ENCODE measurements at regions not wholly inside any gene's neighbourhood (a gene's known extent, or its start where the extent isn't known, plus 50 kb on each side); places are given as distances from the start of the nearest gene placed in this dataset.

DNA sequence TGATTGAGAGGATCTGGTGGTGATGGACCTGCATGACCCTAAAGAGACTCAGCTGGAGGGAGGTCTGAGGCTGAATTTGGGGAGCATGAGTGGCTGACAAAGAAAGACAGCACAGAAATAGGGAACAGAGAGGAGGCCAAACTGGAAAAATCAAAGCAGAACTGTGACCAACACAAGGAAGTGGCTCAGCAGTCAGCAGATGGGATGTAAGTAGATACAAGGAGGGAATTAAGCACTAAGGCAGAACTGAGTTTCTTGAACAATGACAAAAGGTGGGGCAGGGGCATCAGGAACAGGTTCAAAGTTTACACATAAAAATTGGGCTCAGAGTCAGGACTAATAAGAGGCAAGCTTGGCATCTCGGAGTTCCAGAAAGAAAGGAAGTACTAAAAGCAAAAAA lies 144.3 kb upstream of the KLF3 start:
- ATAC-seq (ENCODE audit: low read depth): no peak
- H3K27me3 ChIP-seq (ENCODE audit: control insufficient read depth, insufficient read depth, low read length): peaks cover 8% of the 10 kb centered on the region
- no peak overlapping the region for H2AFZ ChIP-seq (replicated peaks; ENCODE audit: low read length, poor library complexity)
- no peak overlapping the region for H3K27ac ChIP-seq (ENCODE audit: insufficient read depth, low read length)
- intact Hi-C loops (cut with micrococcal nuclease): no loop called here
- in situ Hi-C loops (cut with MboI; ENCODE audit: low sequenced_read_pairs): no loop called here
- DNase-seq: no peak
- H4K91ac ChIP-seq (ENCODE audit: insufficient read depth, low read depth, low read length): no peak overlapping the region
- no peaks in the 10 kb centered on the region for H3K4me1 ChIP-seq (ENCODE audit: control insufficient read depth, insufficient read depth, low read length)
- no peak overlapping the region for H3K23ac ChIP-seq (ENCODE audit: low read depth, low read length)
- H2AK9ac ChIP-seq (replicated peaks; ENCODE audit: low read depth, low read length, poor library complexity): no peak overlapping the region
- H3K18ac ChIP-seq (ENCODE audit: low read depth, low read length): no peak overlapping the region
- no peak overlapping the region for H3K4me3 ChIP-seq (ENCODE audit: insufficient read depth, low read depth, low read length)
- 0 out of 2 replicates have a peak, but pooled peaks cover 2% of the 10 kb centered on the region for H3K9me3 ChIP-seq (ENCODE audit: control insufficient read depth, insufficient read depth, low read length)
- no peaks in the 10 kb centered on the region for H3K36me3 ChIP-seq (ENCODE audit: control insufficient read depth, insufficient read depth, low read length)
- no peak overlapping the region for H4K8ac ChIP-seq (ENCODE audit: low read depth in 2 of 2, low read length in 2 of 2)
- H3K9ac ChIP-seq (ENCODE audit: low read depth, low read length): no peak overlapping the region
- H3K4ac ChIP-seq (ENCODE audit: low read depth, low read length): no peak overlapping the region
- H4K5ac ChIP-seq (ENCODE audit: low read depth, low read length): no peak overlapping the region
- H2BK120ac ChIP-seq (ENCODE audit: low read depth, low read length): no peak overlapping the region
- no peak overlapping the region for H2AK5ac ChIP-seq (ENCODE audit: low read depth, low read length)
- H2BK5ac ChIP-seq (ENCODE audit: low read depth, low read length, poor library complexity, severe bottlenecking): no peak overlapping the region
- no peak overlapping the region for H3K4me2 ChIP-seq (ENCODE audit: low read depth, low read length)
- no TSS peak for BruUV-seq (replicated peaks)
- no peaks in the 10 kb centered on the region for H4K20me1 ChIP-seq (ENCODE audit: insufficient read depth, low read length)
- no CpG with 5 or more reads among the region's 1 CpG for WGBS, 2 experiments (ENCODE audit: extremely low coverage in 2 of 2, insufficient read length in 1 of 2)
- TF ChIP-seq, protein P1, sequence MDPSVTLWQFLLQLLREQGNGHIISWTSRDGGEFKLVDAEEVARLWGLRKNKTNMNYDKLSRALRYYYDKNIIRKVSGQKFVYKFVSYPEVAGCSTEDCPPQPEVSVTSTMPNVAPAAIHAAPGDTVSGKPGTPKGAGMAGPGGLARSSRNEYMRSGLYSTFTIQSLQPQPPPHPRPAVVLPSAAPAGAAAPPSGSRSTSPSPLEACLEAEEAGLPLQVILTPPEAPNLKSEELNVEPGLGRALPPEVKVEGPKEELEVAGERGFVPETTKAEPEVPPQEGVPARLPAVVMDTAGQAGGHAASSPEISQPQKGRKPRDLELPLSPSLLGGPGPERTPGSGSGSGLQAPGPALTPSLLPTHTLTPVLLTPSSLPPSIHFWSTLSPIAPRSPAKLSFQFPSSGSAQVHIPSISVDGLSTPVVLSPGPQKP (IDR thresholded peaks at IDR 0.05; ENCODE audit: borderline replicate concordance, low read depth, low read length): no peak
- TF ChIP-seq, protein P2, sequence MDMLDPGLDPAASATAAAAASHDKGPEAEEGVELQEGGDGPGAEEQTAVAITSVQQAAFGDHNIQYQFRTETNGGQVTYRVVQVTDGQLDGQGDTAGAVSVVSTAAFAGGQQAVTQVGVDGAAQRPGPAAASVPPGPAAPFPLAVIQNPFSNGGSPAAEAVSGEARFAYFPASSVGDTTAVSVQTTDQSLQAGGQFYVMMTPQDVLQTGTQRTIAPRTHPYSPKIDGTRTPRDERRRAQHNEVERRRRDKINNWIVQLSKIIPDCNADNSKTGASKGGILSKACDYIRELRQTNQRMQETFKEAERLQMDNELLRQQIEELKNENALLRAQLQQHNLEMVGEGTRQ (IDR thresholded peaks at IDR 0.05; ENCODE audit: low read depth, low read length): no peak
- no peak for TF ChIP-seq CHD1 (IDR thresholded peaks at IDR 0.05; ENCODE audit: low read depth, low read length)
- no peak for TF ChIP-seq MAZ (IDR thresholded peaks at IDR 0.05; ENCODE audit: borderline replicate concordance, low read depth, low read length)
- TF ChIP-seq RCOR1 (IDR thresholded peaks at IDR 0.05; ENCODE audit: insufficient replicate concordance, low read length): no peak
- TF ChIP-seq, protein P3, sequence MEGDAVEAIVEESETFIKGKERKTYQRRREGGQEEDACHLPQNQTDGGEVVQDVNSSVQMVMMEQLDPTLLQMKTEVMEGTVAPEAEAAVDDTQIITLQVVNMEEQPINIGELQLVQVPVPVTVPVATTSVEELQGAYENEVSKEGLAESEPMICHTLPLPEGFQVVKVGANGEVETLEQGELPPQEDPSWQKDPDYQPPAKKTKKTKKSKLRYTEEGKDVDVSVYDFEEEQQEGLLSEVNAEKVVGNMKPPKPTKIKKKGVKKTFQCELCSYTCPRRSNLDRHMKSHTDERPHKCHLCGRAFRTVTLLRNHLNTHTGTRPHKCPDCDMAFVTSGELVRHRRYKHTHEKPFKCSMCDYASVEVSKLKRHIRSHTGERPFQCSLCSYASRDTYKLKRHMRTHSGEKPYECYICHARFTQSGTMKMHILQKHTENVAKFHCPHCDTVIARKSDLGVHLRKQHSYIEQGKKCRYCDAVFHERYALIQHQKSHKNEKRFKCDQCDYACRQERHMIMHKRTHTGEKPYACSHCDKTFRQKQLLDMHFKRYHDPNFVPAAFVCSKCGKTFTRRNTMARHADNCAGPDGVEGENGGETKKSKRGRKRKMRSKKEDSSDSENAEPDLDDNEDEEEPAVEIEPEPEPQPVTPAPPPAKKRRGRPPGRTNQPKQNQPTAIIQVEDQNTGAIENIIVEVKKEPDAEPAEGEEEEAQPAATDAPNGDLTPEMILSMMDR (conservative IDR thresholded peaks at IDR 0.05; ENCODE audit: low read depth, low read length): no peak
- TF ChIP-seq MXI1 (IDR thresholded peaks at IDR 0.05; ENCODE audit: borderline replicate concordance, low read depth, low read length): no peak
- no peak for TF ChIP-seq SMC3 (IDR thresholded peaks at IDR 0.05; ENCODE audit: low read depth, low read length)
- TF ChIP-seq FOS (IDR thresholded peaks at IDR 0.05; ENCODE audit: low read depth, low read length): no peak
- TF ChIP-seq NFE2L2 (IDR thresholded peaks at IDR 0.05; ENCODE audit: low read depth, low read length): no peak
- no peak for TF ChIP-seq BHLHE40 (IDR thresholded peaks at IDR 0.05; ENCODE audit: low read depth, low read length)
- TF ChIP-seq MAFK (IDR thresholded peaks at IDR 0.05; ENCODE audit: low read depth, low read length): no peak
- no peak for TF ChIP-seq RAD21 (IDR thresholded peaks at IDR 0.05; ENCODE audit: low read length)
- TF ChIP-seq RFX5 (IDR thresholded peaks at IDR 0.05; ENCODE audit: low read depth, low read length): no peak
- no peak for TF ChIP-seq POLR2A (IDR thresholded peaks at IDR 0.05; ENCODE audit: low read depth, low read length)
- TF ChIP-seq CEBPB (IDR thresholded peaks at IDR 0.05; ENCODE audit: low read depth, low read length): no peak
- POLR2A ChIA-PET (ENCODE audit: unreplicated experiment): no interaction called here
- H3K9me1 ChIP-seq (ENCODE audit: insufficient read depth, low read length): no peaks in the 10 kb centered on the region
- H3K79me1 ChIP-seq (ENCODE audit: low read depth in 1 of 2, low read length in 2 of 2): no peaks in the 10 kb centered on the region
- no peak overlapping the region for H2BK15ac ChIP-seq (ENCODE audit: low read depth, low read length)
- no peak overlapping the region for H3K14ac ChIP-seq (replicated peaks; ENCODE audit: low read depth, low read length)
- no peak overlapping the region for H2BK20ac ChIP-seq (ENCODE audit: low read depth, low read length)
- CTCF ChIA-PET: no interaction called here
- dilution Hi-C loops (cut with HindIII; ENCODE audit: low sequenced_read_pairs, unreplicated experiment): no loop called here
- H3K56ac ChIP-seq (ENCODE audit: extremely low read depth, insufficient read depth, low read length): no peak overlapping the region

All from IMR-90 (cell line).